DOHH2 (cell line): ENCODE measurements at regions not wholly inside any gene's neighbourhood (a gene's known extent, or its start where the extent isn't known, plus 50 kb on each side); places are given as distances from the start of the nearest gene placed in this dataset.

ENCODE experiments used
- H3F3A ChIP-seq: fragments of 200-600 bp; sonication (generic), shearing (Covaris generic); 2 replicates; pipeline ENCODE4 v1.6.0; 2016; ENCODE audit warnings: antibody characterized with exemption, mild to moderate bottlenecking; ENCODE audit not compliant: control insufficient read depth, insufficient read depth
- H3K27ac ChIP-seq: fragments of 200-600 bp; sonication (generic); 2 replicates; pipeline ENCODE4 v1.5.1; 2014; ENCODE audit warnings: low read depth, mild to moderate bottlenecking, low read length, moderate library complexity
- H3K27me3 ChIP-seq: fragments of 200-600 bp; sonication (generic); 2 replicates; pipeline ENCODE4 v1.6.1; 2014; ENCODE audit warnings: mild to moderate bottlenecking, low read length, mixed read lengths; ENCODE audit not compliant: control insufficient read depth
- H3K36me3 ChIP-seq: fragments of 200-600 bp; sonication (generic); 2 replicates; pipeline ENCODE4 v1.6.1; 2014; ENCODE audit warnings: mild to moderate bottlenecking, low read length, moderate library complexity, mixed read lengths; ENCODE audit not compliant: control insufficient read depth
- H3K4me1 ChIP-seq: fragments of 200-600 bp; sonication (generic); 2 replicates; pipeline ENCODE4 v1.6.1; 2014; ENCODE audit warnings: mild to moderate bottlenecking, low read length, mixed read lengths; ENCODE audit not compliant: control insufficient read depth
- H3K4me2 ChIP-seq: fragments of 200-600 bp; sonication (generic); 2 replicates; pipeline ENCODE4 v1.6.0; 2014; ENCODE audit warnings: mild to moderate bottlenecking, low read length, moderate library complexity
- H3K4me3 ChIP-seq: fragments of 200-600 bp; sonication (generic); 2 replicates; pipeline ENCODE4 v1.5.1; 2014; ENCODE audit warnings: mild to moderate bottlenecking, low read length, mixed read lengths
- H3K79me2 ChIP-seq: fragments of 200-600 bp; sonication (generic); 2 replicates; pipeline ENCODE4 v1.6.1; 2014; ENCODE audit warnings: mild to moderate bottlenecking, low read length, mixed read lengths; ENCODE audit not compliant: control insufficient read depth
- H3K9me2 ChIP-seq: fragments of 200-600 bp; sonication (generic); replicated peaks from 2 replicates; pipeline ENCODE4 v1.6.1; 2014; ENCODE audit warnings: mild to moderate bottlenecking, low read length, mixed read lengths; ENCODE audit not compliant: control insufficient read depth
- H3K9me3 ChIP-seq: fragments of 200-600 bp; sonication (generic); 2 replicates; pipeline ENCODE4 v1.6.1; 2014; ENCODE audit warnings: antibody characterized with exemption, low read length, mixed read lengths; ENCODE audit not compliant: control insufficient read depth, insufficient read depth
- H4K20me1 ChIP-seq: fragments of 200-600 bp; sonication (generic); 2 replicates; pipeline ENCODE4 v1.6.0; 2014; ENCODE audit warnings: low read depth, mild to moderate bottlenecking, antibody characterized with exemption, low read length, moderate library complexity; ENCODE audit not compliant: control insufficient read depth, insufficient read depth
- EZH2phosphoT487 ChIP-seq: fragments of 200-600 bp; sonication (generic); IDR thresholded peaks from 2 replicates; pipeline ENCODE4 v1.6.1; 2017; ENCODE audit warnings: borderline replicate concordance, mild to moderate bottlenecking, antibody characterized with exemption, low read length, moderate library complexity, mixed read lengths
- TF ChIP-seq, protein P1 (sequence below): fragments of 200-600 bp; sonication (generic); IDR thresholded peaks from one replicate; pipeline ENCODE4 v1.5.1; 2014; ENCODE audit warnings: antibody characterized with exemption, mild to moderate bottlenecking, low read depth, low read length; ENCODE audit not compliant: poor library complexity, severe bottlenecking

DNA sequence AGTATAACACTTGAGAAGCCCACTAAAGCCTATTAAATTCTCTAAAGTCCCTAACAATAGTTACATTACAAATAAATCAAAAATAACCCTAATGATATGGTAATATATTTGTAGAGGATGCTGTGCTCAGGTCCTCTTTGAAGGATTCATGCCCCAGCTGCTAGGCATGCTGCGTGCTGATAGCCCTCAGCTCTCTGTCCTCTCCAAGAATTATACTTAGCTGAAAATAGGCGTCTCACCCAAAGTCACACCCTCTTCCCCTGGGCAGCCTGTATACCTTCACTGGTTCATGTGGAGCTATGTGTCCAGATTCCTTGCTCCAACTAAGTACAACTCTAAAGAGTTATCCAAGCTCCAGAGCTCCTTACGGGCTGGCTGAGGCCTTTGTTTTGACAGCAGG is 312.5 kb upstream of the ZNF385D start:
- H3K27ac ChIP-seq = no peak overlapping the region

DNA sequence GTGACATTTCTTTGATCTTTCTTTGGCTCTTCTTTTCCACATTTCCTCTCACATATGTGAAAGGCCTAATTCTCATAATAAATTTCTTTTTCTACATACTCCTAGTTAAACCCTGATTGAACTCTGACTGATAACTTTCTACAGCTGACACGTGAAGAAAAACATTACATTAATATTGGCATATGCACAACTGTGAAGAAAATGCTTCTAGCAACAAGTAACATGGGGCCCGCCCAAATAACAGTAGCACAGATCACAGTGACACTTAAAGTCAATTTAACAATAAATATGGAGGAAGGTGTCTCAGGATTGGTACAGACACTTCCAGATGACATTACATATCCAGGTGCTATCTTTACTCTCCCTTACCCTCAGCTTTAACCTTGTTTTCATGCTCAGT is 317.6 kb upstream of the ZNF385D start:
- H3K36me3 ChIP-seq = no peaks in the 10 kb centered on the region
- no peaks in the 10 kb centered on the region for H4K20me1 ChIP-seq
- no peaks in the 10 kb centered on the region for H3F3A ChIP-seq
- H3K9me2 ChIP-seq = no peaks in the 10 kb centered on the region
- no peaks in the 10 kb centered on the region for H3K79me2 ChIP-seq
- H3K9me3 ChIP-seq = no peaks in the 10 kb centered on the region
- no peaks in the 10 kb centered on the region for H3K27me3 ChIP-seq
- no peak overlapping the region for H3K4me2 ChIP-seq
- no peak overlapping the region for H3K27ac ChIP-seq
- H3K4me1 ChIP-seq = no peaks in the 10 kb centered on the region
- TF ChIP-seq, protein P1, sequence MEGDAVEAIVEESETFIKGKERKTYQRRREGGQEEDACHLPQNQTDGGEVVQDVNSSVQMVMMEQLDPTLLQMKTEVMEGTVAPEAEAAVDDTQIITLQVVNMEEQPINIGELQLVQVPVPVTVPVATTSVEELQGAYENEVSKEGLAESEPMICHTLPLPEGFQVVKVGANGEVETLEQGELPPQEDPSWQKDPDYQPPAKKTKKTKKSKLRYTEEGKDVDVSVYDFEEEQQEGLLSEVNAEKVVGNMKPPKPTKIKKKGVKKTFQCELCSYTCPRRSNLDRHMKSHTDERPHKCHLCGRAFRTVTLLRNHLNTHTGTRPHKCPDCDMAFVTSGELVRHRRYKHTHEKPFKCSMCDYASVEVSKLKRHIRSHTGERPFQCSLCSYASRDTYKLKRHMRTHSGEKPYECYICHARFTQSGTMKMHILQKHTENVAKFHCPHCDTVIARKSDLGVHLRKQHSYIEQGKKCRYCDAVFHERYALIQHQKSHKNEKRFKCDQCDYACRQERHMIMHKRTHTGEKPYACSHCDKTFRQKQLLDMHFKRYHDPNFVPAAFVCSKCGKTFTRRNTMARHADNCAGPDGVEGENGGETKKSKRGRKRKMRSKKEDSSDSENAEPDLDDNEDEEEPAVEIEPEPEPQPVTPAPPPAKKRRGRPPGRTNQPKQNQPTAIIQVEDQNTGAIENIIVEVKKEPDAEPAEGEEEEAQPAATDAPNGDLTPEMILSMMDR = no peak
- no peak for TF ChIP-seq EZH2phosphoT487
- no peak overlapping the region for H3K4me3 ChIP-seq

More for the DNA sequence above, 312.5 kb upstream of the ZNF385D start:
- Histone ChIP-seq H3F3A (no peaks in the 10 kb centered on the region), H3K4me2 (no peak overlapping the region), H3K9me3 (no peaks in the 10 kb centered on the region), H3K79me2 (no peaks in the 10 kb centered on the region), H3K36me3 (no peaks in the 10 kb centered on the region), H3K4me1 (no peaks in the 10 kb centered on the region), H3K27me3 (no peaks in the 10 kb centered on the region), H3K4me3 (no peak overlapping the region), H4K20me1 (no peaks in the 10 kb centered on the region), H3K9me2 (no peaks in the 10 kb centered on the region)
- TF ChIP-seq, protein P1 = no peak
- TF ChIP-seq EZH2phosphoT487 = no peak

DNA sequence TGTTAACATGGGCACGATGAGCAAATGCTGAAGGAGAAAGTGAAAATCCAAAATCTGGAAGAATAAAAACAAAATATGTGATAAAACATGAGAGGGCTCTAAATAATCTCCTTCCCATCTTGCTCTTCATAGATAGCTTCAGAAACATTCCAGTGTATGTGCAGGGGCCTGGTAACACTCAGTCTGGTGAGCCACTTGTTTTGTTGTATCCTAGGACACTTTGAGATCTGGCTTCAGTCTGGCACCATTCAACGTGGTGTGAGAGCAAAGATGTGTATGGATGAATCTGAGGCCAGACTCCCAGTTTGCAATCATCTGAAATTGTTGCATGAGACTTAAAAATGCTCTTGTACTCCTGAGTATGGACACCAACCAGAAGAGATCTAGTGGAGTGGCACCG is 337.2 kb upstream of the ZNF385D start:
- Histone ChIP-seq H3K9me2 (no peaks in the 10 kb centered on the region), H3K4me3 (no peak overlapping the region), H3K9me3 (no peaks in the 10 kb centered on the region), H3K36me3 (no peaks in the 10 kb centered on the region), H3K4me1 (no peaks in the 10 kb centered on the region), H3K79me2 (no peaks in the 10 kb centered on the region), H3K27me3 (no peaks in the 10 kb centered on the region), H4K20me1 (no peaks in the 10 kb centered on the region), H3K4me2 (no peak overlapping the region), H3K27ac (no peak overlapping the region), H3F3A (no peaks in the 10 kb centered on the region)
- TF ChIP-seq EZH2phosphoT487 = no peak
- TF ChIP-seq, protein P1 = no peak

DNA sequence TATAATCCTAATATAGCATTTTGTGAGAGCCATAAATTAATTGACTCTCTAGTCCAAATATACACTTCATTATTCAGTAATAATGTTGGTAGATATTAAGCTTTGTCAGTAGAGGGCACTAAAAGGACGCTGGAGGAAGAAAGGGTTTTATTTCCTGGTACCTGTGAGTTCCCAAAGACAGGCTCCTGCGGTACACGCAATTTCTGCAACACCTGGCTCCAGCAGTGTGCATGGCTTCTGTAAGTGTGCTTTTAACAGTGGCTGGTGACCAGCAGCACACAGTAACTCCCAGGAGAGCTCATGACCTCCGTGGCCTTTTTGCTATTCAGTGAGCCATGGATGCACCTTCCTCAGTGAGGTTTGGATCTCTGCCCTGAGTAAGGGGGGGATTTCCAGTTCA is 338.3 kb upstream of the ZNF385D start:
- TF ChIP-seq EZH2phosphoT487 = no peak
- TF ChIP-seq, protein P1 = peak; percentile 55
- Histone ChIP-seq H3K27ac (no peak overlapping the region), H3K9me2 (no peaks in the 10 kb centered on the region), H3K36me3 (no peaks in the 10 kb centered on the region), H3K9me3 (no peaks in the 10 kb centered on the region), H3K4me2 (peak overlapping the region; percentile 44), H3K4me3 (no peak overlapping the region), H3K4me1 (no peaks in the 10 kb centered on the region), H3F3A (no peaks in the 10 kb centered on the region), H3K27me3 (no peaks in the 10 kb centered on the region), H3K79me2 (no peaks in the 10 kb centered on the region), H4K20me1 (no peaks in the 10 kb centered on the region)
